HG03520 (cell line): ENCODE measurements at regions not wholly inside any gene's neighbourhood (a gene's known extent, or its start where the extent isn't known, plus 50 kb on each side); places are given as distances from the start of the nearest gene placed in this dataset.
"Not testable (repeated sequence)": the region's sequence is repeated elsewhere in the genome, so short reads cannot be mapped to it uniquely, and the experiment has no call there.

Source experiments
- ATAC-seq: cut with Tn5 transposase; IDR thresholded peaks from one replicate; pipeline ENCODE4 v1.9.1; 2021; ENCODE audit warnings: mild to moderate bottlenecking, moderate library complexity; ENCODE audit not compliant: unreplicated experiment

GRCh38 chr17:77631307-77631706 is 327.2 kb upstream of the TNRC6C start:
- ATAC-seq, result no peak

- no peak for ATAC-seq
Measured at GRCh38 chr17:77632619-77633018, 325.9 kb upstream of the TNRC6C start.

GRCh38 chr17:77634710-77635109 is 323.8 kb upstream of the TNRC6C start:
- no peak for ATAC-seq

- ATAC-seq, result no peak
Measured at GRCh38 chr17:77635176-77635575, 323.3 kb upstream of the TNRC6C start.

GRCh38 chr17:77635785-77636184 is 322.7 kb upstream of the TNRC6C start:
- not testable (repeated sequence) for ATAC-seq

GRCh38 chr17:77636835-77637817 is 321.4 kb upstream of the TNRC6C start:
- no peak for ATAC-seq

- ATAC-seq, result no peak
Measured at GRCh38 chr17:77637818-77638575, 320.5 kb upstream of the TNRC6C start.

- ATAC-seq, result no peak
Measured at GRCh38 chr17:77640252-77640651, 318.3 kb upstream of the TNRC6C start.

- no peak for ATAC-seq
Measured at GRCh38 chr17:77640916-77641605, 317.4 kb upstream of the TNRC6C start.

GRCh38 chr17:77641718-77642117 is 316.8 kb upstream of the TNRC6C start:
- ATAC-seq, result no peak

GRCh38 chr17:77644181-77645071 is 314.1 kb upstream of the TNRC6C start:
- ATAC-seq, result no peak

- no peak for ATAC-seq
Measured at GRCh38 chr17:77645072-77646045, 313.1 kb upstream of the TNRC6C start.

- ATAC-seq, result no peak
Measured at GRCh38 chr17:77646046-77646430, 312.5 kb upstream of the TNRC6C start.

GRCh38 chr17:77647531-77647930 is 311.0 kb upstream of the TNRC6C start:
- no peak for ATAC-seq

GRCh38 chr17:77649717-77650211 is 308.7 kb upstream of the TNRC6C start:
- no peak for ATAC-seq

- no peak for ATAC-seq
Measured at GRCh38 chr17:77651988-77652387, 306.5 kb upstream of the TNRC6C start.

- no peak for ATAC-seq
Measured at GRCh38 chr17:77654296-77654695, 304.2 kb upstream of the TNRC6C start.

GRCh38 chr17:77654850-77655249 is 303.7 kb upstream of the TNRC6C start:
- ATAC-seq, result no peak

GRCh38 chr17:77656054-77656453 is 302.4 kb upstream of the TNRC6C start:
- ATAC-seq, result no peak
